NCI-H187 treated with DMSO at 0.1 percent for 48 hours (cell line): ENCODE measurements at regions not wholly inside any gene's neighbourhood (a gene's known extent, or its start where the extent isn't known, plus 50 kb on each side); places are given as distances from the start of the nearest gene placed in this dataset.

ENCODE experiments used
- DNase-seq: peaks from one replicate; lab custom pipeline; 2025; lab: John Stamatoyannopoulos, UW

DNA sequence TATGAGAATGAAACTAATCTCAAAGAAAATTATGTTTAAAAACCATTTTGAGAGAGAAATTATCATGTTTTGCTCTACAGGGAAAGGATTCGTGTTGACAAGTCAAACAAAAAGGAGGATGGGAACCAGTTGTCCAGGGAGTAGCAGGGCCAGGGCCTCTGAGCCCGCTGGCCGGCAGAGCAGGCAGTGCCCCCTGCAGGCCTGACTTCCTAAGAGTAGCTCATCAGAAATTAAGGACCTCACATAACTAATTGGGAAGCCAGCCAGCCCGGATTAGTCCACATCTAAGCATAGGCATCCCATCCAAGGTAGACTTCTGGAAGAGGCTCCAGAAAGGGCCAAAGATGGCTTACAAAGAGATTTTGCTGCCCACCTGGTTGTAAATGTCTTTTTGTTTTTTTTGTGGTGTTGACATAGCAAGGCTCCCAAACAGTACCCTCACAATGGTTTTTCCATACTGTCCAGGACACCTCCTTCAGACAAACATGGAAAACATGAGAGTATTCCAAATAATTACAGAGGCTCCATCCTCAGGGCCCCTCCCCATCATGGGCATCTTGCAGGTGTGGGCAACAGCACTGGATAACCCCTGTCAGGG, 241.2 kb upstream of the TANK start:
- DNase-seq: no peak

DNA sequence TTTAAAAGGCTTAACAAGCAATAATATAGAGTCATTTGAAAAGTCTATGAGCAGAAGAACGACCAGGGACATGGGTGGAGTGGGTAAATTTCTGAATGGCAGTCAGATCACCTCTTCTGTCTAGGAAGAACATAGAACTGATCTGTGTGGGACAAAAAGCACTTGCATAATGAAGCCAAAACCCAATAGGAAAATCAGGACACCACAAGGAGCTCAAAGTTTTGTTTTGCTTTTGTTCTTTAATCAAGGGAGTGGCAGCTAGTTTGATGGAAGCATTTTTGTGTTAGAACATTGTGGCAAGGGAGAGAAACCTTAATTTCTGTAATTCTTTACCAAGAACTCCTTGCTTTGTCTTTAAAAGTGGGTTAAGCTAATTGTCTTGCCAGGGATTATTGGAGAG, 240.2 kb upstream of the TANK start:
- DNase-seq: no peak

DNA sequence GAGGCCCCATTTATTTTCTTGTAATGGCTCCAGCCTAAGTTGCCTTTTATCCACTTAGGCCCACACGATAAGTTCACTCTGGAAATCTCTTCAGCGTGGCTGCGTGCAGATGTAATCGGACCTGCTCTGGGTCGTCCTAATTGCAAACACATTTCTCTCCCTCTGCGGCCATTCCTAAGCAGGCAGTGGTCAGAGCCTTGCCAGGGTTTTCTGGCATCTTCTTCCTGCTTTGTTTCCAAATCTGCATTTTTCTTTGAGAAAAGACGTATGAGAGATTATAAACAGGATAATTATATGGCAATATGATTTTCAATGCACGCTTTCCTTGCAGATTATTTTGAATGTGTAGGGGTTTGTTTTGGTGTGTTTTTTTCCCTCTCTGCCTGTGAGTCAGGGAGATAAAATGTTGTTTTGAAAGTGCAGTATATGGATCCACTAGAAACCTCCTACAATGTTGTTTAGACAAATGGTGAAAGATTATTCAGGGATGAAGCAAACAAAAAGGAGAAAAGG, 239.4 kb upstream of the TANK start:
- DNase-seq: no peak

DNA sequence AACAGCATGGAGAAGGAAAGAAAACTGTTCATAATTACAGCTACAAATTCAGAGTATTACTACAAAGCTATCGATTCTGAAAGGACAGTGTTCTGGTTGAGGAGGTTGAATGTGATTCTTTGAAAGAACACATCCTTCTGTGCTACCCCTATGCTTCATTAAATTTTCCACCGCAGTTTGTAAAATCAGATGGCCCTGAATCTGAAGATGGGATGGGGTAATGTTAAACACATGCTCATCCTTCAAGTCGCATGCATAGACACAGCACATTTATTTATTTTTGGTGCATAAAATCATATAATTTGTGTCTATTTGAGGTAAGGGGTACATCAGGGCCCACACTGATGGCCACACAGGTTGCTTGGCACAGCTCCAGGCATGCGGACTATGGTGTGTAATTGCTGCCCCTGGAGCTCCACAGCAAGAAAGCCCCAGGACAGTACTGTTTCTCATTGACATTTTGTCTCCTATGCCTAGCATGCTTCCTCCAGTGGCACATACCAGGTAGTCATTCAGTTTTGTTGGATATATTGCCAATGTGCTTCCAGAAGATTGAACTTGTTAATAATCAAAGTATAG, 238.8 kb upstream of the TANK start:
- DNase-seq: no peak

DNA sequence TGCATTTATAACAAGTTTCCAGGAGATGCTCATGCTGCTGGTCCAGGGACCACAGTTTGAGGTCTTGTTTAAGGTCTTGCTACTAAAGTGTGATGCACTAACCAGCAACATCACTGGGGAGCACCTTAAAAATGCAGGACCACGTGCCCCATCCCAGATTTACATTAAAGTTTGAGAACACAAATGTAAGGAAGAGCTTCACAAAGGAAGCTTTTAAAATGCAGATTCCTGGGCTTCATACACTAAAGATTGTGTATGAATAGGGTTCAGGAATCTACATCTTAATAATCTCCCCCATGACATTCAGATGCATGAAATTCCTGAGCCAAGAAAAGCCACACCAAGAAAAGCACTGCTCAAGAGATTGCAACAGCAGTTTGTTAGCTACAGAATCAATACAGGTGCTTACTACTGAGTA, 235.3 kb upstream of the TANK start:
- DNase-seq: no peak

DNA sequence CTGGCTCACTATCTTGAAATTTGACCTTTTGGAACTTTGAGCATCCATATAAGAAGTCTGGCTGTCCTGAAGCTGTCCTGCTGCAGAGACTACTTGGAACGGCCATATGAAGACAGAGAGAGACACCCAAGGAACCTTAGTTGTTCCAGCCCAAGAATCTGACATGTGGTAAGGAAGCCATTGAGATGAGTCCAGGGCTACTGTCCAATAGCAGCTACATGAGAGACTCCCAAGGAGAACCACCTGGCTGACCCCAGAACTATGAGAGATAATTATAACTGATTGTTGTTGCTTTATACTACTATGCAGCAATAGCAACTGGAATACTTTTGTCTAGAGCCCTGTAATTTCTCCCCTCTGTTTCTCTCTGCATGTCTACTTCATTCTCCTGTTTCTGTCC, 234.3 kb upstream of the TANK start:
- no peak for DNase-seq

DNA sequence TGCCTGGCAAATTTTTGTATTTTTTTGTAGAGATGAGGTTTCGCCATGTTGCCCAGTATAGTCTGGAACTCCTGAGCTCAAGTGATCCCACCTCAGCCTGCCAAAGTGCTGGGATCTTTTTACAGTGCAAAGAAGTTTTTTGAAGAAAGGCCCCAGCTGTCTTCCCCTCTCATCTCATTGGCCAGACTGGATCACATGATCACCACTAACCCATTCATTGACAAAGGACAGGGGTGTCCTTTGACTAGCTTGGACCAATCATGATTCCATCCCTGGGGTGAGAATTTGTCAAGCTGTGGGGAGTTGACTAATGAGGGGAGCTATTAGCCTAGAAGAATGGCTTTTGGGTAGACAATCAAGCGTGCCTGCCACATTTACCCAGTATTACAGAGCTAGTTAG, 232.9 kb upstream of the TANK start:
- DNase-seq: no peak

DNA sequence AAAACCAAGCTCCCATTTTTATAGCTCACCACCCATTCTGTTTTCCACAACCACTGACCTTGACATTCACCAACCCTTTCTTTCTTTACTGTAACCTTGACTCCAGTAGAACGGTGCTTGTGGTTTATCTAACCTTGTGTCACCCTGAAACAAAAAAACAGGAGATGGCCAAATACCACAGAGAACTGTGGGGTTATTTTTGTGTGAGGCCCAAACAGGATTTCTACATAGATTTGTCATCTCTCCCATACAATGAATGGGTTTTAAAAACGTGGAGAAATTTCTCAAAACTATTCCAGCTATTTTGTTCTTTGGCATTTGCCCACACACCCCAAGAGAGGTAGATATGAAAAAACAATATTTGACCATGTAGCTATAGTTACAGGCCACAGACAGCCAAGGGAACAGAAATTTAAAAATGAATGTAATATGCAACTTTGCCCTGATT, 231.3 kb upstream of the TANK start:
- DNase-seq: no peak

DNA sequence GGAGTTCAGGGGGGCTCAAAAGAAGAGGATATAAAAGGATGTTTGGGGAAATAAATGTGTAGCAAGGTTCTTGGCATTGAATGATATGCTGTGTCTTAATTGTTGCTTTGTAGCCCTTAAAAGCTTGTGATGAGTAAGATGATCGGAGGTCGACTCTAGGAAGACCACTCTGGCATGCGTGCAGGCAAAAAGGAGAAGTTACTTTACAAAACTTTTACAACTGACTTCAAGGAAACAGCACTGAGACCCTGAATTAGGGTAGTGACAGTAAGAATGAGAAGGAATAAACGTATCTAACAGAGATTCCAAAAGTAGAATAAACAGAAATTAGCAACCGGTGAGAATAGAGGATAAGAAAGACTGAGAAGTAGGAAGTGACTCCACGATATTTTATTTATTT, 228.7 kb upstream of the TANK start:
- DNase-seq: no peak

DNA sequence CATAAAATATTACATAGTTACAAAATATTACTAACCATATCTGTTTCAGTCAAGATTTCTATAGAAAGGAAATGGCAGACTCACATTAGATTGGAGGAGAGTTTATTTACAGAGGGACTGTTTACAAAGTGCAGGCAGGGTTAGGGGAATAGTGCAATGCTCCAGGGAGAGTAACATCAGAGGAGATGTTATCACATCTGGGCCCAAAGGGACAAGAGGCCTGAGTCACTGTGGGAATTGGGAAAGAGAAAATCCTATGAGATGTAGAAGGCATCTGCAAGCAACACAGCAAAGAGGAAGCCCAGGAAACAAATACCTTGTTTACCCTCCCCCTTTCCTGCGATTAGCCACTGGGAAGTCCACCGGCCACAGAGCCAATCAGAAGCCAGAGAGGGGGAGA, 227.3 kb upstream of the TANK start:
- DNase-seq: no peak

DNA sequence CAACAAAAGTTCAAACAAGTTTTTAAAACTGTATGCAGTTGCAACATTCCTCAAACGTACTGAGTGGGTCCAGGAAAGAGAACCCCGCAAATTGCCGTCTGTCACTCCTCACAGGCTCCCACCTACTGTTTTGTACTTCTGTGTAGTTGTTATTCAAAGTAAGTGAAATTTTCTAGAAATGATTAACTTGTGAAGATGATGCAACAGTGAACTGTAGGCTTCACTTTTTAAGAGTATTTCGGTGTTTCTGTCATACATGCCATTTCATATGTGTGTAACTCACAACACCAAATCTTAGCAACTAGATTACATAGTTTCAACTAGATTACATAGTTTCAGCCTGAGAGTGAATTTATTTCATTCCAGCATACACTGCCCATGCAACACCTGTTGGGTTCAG, 226.0 kb upstream of the TANK start:
- no peak for DNase-seq

DNA sequence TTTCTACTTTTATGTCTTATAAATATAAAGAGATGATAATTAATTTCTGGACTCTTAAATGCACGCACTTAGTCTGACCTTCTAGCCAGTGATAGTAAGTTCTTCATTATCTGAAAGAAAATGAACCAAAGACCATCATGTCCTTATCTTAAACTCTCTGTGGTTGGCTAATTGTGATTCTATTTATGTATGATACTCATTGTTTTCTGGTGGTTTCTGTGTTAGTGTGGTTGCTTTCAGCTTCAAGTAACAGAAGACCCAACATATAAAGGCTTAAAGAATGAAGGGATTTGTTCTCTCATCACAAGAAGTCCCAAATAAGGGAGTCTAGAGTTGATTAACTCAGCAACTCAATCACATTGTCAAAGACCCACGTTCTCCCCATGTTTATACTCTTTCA, 225.2 kb upstream of the TANK start:
- no peak for DNase-seq

DNA sequence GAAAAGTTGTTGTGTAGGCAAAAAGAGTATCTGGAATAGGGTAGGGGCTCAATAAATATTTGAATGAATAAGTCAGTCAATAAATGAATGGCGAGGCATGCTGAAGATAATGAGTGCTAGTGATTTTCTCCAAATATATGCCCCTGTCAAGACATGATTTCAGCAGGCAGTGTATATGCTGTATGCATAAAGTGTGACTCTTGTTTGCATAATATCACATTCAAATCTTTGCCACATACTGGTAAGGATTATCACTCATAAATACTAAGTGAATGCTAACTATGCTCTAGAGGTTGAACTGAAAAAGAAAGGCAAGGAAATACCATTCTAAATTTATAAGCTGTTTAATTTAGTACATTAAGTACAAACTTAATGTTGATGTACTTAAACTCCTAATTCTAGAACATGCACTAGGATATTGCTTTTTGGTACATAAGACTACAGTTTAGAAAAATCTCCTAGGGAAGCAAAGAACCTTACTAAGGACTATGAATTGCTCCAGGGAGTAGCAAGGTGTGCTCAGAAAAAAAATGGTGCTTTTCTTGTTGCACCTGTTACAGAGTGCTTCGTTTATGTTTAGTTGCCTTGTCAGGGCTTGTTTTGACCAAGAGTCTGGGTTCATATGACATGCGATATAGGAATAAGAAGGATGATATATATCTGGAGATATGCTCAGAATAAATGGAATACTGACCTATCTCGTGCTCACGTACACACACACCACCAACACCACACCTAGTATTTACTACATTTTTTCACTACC, 224.0 kb upstream of the TANK start:
- DNase-seq: no peak

DNA sequence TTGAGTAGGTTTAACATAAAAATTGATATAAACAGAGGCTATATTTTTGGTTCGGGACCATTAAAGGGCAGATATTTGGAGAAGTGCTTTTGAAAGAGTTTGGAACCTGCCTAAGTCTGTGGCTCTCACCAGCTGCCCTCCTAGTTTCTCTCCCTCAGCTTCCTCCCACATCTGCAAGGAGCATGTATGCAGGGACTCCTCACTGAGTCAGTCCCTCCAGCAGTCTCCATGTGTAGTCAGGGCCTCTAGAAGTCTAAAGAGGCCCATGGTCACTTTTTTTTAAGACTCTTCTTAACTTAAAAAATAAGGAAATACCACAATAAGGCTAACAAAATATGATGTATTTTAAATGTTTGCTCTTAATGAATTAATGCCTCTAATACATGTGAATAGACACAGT, 220.0 kb upstream of the TANK start:
- DNase-seq: no peak

DNA sequence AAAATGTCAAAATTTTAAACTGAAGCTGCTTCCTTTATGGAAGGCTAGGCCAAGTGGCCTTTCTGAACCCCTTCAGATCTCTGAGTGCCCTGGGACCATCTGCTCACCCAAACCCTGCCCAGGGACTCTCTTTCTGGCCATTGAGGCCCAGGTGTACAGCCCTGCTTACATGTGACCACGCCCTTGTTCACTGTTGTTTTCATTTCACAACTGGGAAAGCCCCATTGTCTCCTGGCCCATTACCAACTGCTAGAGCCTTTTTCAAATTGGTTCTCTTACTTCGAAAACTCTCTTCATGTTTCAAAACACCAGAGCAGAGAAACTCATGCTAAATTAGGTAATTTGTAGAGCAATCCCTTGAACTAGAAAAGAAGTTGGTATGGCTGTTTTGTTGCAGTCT, 219.5 kb upstream of the TANK start:
- no peak for DNase-seq

DNA sequence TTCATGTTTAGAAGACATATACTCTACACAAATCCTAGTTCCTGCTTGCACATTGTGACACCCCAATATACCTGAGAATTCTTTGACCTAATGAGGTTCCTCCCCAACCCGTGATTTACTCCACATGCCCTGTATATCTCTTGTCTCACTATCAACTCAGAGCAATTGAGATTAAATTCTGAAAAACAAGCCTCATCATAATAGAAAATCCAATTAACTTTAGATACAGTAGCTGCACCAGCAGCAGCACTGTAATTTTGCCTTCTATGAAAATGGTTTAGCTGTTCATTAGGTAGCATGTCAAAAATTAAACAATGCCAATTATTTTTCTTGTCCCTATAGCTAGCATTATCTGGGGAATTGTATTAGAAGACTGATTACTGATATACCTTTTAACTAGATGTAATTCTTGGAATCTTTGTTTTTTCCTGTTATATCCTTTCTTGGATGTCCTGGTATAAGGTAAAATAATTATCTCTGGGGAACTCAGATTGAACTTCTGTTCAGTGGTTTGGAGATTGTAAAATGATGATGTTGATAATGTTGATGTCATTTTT, 218.9 kb upstream of the TANK start:
- no peak for DNase-seq

DNA sequence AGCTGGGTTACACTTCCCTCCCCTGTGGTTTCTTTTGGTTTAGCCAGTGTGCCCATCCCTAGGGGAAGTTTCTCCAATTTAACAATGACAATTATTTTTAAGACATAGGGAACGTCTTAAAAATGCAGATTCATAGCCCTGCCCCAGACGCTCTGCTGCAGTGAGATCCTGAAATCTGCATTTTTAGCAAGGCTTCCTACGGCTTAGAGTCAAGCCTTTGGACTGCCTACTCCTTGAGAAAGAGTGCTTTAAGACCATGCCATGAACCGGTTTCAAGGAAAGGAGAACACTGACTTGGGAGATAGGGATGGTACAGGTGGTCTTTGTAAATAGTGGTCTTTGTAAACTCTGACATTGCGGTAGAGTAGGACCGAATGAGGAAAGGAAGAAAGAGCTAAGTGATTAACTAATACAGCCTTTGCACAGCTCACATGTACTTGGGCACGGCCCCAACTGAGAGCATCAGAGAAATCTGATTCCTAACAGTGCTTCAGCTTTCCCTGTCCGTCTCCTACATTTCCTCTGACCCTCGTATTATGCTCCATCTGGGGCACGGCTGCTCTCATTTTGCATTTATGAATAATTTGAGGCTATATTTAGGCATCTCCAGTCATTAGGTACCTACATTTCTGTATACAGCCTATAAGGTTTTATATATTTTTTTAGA, 217.6 kb upstream of the TANK start:
- no peak for DNase-seq

DNA sequence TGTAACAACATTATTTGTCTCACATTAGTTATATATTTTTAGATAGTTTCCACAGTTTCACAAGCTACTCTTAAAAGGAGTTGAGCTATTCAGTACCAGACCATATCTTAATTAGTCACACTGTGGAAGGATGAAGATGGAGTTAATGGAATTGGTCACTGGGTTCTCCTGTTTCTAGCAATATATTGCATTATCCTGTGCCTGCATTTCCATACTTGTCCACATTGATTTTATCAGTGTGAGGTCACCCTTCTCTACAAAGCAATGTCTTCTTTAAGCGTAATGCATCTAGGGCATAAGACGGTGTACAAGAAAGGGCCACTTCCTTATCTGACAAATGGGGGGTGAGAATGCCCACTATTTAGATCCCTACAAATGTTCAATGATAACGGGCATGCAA, 216.8 kb upstream of the TANK start:
- no peak for DNase-seq

DNA sequence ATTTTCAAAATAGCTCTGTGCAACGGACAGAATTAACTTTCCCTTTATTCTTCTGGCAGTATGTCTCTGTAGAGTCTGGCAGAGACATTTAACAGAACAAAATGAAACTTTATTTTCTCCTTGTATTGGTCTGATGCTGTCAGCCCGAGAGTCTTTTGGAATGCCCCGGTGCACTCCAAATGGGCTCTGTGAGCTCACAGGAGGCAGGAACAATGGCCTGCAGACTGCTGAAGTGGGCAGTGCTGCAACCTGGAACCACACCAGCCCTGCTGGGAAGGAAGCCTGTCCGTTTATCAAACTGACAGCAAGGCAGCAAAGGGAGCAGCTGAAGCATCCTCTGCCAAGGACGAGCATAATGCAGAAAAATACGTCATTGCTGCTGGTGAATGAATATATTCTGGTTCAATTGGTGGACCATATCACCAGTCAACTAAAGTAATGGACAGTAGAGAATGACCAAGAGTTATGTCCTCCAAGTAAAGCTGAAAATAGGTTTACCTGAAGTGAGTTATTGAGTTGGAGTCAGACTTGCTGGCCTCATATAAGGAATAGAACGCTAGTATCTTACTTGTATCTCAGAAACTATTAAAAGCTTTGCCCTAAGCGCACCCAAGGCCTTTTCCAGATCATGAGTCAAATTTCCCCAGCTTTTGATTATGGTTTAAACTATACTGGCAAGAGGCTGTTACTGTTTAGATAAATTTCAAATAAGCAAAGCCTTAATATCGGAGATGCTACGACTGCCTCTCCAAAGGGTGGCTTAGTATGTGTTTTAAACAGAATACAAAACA, 207.6 kb upstream of the TANK start:
- DNase-seq: no peak

DNA sequence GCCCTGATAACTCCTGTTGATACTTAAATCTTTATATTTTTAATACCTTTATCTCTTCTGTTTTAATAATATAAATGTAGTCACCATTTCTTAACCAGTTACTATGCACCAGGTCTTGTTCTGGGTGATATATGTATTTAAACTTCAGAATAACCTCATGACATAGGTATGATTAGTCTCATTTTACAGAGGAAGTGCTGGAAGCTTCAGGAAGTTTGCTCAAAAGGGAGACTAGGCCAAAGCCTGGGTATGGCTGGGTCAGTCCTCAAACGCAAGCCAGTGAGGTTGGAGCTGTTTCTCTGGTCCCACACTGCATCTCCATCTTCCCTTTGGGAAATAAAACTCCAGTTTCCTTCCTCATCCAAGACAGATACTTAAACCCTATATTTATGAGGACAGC, 204.7 kb upstream of the TANK start:
- no peak for DNase-seq

DNA sequence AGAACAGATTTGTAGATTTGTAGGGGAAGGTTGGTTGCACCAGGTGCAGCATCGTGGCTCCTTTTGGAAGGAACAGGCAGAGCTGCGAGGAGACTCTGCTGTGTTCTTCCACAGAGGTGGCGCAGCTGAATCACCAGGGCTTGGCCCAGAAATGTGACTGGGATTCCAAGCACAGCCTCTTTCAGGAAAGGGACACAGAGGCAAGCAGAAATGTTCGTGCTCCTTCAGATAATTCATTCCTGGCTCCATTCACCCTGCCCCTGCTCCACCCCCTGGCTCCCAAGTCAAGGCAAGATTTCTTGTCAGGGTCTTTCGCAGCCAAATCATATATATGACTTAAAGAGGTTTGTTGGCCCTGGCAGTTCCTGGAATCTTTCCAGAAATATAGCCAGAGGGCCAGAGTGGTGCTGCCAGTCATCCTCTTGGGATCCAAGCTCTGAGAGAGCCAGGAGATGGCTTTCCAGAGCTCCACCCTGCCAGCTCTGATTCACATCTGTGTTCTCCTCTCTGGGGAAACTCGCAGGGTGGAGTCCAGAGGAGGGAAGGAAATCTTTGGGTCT, 203.9 kb upstream of the TANK start:
- DNase-seq: no peak
